Kidney tubule cell (primary cell): ENCODE measurements at regions not wholly inside any gene's neighbourhood (a gene's known extent, or its start where the extent isn't known, plus 50 kb on each side); places are given as distances from the start of the nearest gene placed in this dataset.
A peak's percentile ranks its signal among the peaks of the same experiment; 100 is the strongest.

Experiments used
- DNase-seq: peaks from one replicate; pipeline ENCODE4 v3.0.0-alpha.2; 2018; ENCODE audit warnings: low spot score

DNA sequence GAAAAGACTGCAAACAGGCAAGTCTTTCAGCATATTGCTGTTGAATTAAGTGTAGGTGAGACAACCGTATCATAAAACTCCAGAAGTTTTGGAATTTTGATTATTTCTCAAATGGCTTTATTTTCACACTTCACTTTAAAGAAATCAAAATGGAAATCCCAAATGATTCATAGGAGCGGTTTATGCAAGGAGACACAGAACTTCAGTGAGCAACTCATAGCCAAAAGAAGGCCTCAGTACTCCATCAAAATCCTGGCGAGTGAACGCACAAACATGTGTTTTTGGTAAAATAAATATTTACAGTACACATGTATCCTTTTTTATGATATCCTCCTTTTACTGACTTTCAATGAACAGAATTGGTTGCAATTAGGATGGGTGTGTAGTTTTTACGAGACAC lies 140.4 kb upstream of the APCDD1 start:
- no peak for DNase-seq

DNA sequence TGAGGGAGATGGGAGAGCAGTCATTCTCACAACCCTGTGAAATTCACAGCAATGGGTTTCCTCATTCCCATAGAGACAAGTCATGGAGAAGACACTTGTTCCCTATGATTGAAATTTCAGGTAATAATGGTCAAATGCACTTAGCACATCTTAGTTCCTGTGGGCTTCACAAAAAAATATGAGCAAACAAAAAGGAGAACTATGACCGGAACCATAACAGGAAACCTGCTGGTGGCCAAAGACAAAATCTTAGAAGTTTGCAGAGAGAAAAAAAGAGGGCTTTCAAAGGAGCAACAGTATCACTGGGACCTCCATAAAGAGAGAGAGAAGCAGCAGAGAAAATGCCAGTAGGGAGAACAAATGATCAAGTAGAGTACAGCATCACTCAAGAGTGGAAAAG lies 138.9 kb upstream of the APCDD1 start:
- no peak for DNase-seq

DNA sequence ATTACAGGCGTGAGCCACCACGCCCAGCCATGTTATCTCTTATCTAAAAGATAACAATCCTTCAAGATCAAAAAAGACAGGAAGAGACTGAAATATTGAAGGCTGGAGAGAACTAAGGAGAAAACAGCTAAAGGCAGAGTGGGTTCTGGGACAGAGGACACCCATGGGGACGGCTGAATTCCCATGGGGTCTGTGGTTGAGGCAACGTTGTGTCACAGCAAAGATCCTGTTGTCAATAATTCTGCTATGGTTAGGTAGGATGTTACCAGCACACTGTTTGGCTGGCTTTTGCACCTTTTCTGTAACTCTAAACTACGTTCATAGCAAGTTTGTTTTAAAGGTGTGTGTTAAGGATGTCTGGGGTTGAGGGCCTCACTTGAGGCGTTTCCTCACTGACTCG lies 137.7 kb upstream of the APCDD1 start:
- no peak for DNase-seq

DNA sequence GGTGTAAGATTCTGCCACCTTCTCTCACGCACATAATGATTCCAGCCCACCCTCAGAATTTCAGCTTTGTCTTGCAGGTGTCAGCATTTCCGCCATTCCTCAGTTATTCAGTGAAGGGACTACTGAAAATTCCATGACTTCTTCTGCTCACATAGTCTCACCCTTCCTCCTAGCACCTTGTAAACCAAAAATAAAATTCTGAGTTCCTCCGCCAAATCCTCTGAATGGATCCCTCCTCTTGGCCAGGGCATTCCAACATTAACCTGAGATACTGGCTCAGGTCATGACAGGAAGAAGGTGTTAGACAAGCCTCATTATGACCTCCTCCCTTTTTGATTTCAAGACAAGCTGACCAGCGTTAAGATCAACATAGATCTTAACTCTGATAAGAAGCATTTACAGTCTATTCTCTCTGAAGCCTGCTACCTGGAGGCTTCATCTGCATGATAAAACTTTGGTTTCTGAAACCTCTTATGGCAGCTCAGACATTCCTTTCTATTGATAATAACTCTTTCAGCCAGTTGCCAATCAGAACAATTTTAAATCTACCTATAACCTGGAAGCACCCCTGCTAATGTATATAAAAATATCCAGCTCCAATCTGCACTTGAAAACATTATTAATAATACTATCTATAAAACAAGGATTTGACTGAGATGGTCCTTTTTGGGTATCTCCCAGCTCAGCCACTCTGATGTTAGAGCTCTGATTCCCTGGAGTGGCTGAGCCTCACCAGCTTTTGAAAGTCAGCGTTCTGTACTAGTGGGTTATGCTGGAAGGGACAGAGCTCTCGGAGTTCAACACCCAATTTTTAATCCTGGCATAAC lies 136.4 kb upstream of the APCDD1 start:
- DNase-seq: no peak

DNA sequence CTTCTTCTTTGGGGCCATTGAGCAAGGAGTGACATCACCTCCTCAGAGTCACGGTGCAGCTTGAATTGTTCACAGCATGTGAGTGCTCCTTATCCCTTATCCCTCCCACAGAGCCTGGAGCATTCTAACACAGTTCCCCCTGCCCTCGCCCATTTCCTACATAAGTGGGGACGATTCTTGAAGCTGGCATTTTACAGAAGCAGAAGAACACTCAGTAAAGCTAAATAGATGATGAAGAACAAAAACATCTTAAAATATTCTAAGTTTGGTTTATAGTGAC lies 135.8 kb upstream of the APCDD1 start:
- DNase-seq: no peak

DNA sequence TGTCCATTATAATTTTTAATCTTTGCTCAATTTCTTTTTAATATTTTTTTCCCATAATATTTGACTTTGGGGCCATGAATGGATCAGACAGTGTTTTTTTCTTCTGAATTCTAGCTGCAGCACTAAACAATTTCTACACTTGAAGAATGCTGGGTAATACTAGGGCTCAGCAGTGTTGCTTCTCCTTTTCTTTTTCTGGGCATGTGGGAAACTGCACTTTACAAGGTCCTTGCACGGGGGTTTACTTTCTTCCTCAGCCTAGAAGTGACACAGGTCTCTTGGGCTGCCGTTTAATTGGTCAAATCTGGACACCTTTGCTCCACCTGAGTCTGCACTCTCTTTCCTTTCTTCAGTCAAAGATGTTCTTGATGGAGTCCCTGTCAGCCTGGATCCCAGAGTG lies 135.4 kb upstream of the APCDD1 start:
- DNase-seq: no peak

DNA sequence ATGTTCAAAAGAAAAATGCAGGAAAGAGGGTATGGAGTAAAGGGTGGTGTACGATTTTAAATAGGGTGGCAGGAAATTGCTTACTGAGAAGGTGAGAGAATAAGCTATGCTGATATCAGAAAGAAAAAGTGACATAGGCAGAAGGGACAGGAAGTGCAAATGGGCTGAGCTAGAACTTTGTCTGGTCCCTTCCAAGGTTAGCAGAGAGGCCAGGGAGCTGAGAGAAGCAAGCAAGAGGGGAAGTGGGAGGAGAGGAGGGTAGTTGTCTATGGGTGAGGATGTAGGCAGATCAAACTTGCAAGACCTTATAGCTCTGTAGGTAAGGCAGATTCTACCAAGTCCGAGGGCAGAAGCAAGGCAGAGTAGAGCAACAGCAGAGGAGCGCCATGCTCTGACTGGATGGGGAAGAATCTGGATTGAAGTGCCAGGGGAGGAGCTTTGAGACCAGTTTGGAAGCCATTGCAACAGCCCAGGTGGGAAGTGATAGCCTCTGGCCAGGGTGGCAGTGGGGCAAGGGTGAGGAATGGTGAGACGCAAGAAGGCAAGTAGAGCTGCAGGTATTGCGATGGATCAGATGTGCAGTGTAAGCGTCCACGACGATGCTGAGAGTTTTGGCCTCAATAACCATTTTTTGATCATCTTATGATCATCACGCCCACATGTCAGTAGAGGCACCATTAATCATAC lies 134.4 kb upstream of the APCDD1 start:
- no peak for DNase-seq

DNA sequence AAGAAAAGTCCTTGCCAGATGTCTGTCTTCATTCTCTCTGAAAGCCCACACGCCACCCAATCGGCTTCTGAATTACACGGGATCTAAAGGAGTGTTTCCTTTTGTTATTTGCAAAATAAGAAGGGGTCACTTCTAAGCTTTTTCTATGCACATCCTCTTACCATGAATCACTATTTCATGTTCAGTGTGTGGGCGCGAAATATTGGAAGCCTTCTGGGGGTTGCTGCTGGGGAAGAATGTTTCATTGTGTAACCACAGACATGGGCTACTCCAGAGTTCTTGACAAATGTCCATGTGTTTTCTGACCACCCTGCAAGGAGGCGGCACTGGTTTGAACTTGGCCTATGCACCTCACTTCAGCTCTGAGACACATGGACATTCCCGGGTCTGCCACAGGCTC lies 133.6 kb upstream of the APCDD1 start:
- DNase-seq: no peak

DNA sequence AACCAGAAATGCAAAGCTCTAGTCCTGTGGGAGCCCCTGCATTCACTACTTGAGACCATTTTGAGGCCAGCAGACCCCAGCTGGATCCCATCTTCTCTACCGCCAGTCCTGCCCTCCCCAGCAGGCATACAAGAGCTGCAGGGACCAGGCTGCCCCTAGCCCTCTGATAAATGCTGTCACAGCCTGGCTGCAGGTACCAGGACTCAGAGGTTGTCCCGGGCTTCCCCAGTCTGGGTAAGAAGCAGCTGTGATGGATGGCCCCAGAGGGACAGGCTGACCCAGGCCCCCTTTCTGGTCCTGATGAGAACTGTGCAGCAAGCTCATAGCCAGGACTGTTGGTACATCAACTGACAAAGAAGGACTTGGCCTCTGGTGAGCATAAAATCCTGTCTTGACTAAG lies 132.9 kb upstream of the APCDD1 start:
- no peak for DNase-seq

DNA sequence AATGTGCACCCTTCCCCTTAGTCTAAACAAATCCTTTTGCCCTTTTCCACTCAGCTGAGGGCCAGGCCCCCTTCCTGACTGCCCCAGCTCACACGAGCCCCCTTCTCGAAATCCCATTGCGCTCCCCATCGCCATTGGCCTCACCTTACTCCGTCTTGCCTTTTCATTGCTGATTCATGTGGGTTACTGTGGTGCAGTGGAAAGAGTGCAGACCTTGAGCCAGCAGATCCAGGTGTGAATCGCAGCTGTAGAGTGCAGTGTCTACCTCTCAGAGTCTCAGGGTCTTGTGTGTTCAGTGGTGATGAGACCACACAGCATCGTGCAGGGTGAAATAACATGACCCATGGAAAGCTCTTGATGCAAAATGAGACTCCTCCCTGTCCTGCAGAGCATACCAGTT lies 132.4 kb upstream of the APCDD1 start:
- no peak for DNase-seq

DNA sequence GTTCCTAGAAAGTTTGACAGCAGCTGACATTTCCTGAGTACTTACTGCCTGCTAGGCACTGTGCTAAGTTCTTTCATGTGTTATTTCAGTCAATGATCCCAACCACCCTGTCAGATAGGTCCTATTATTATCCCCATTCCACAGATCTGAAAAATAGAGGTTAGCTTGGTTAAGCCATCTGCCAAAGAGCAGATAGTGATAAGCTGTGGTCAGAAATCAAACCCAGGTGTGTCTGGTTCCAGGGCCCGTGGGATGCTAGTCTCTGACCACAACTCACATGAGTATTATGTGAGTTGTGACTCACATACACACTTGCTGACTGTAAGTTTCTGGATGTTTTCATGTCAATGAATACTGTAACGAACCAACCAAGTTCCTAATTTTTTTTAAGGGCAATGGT lies 132.0 kb upstream of the APCDD1 start:
- peak; percentile 15 for DNase-seq

DNA sequence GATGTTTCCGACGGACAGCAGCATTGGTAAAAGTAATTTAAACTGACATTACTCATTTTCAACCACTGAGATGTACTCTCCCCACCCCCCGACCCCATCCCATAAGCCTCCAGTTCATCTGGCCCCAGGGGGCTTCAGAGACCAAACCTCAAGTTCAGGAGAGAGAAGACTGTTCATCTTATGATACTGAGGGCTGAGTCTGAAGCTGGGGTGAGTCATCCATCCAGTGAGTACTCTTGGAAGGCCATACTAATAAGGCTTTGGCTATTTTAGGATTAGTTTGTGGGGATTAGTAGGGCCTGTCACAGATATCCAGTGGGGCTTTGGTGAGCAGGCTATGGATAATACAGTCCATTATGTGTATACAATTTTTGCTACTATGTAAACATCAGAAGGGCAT lies 125.3 kb upstream of the APCDD1 start:
- no peak for DNase-seq

DNA sequence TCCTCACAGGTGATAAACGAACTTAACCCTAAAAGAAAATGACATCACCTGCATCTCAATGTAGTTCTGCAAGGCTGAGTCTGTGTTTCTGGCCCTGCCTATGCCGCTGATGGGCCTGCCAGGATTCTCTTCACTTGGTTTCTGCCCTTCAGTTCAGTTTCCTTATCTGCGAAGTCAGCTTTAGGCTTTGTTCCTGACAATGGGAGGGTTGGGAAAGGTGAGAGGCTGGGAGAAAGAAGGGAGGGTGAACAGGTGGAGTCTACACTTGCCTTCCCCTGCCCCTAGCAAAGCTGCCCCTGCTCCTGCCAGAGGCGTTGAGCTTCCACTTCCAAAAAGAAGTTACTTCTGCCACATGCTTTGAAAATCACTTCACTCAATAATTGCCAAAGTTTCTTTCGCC lies 124.0 kb upstream of the APCDD1 start:
- no peak for DNase-seq

DNA sequence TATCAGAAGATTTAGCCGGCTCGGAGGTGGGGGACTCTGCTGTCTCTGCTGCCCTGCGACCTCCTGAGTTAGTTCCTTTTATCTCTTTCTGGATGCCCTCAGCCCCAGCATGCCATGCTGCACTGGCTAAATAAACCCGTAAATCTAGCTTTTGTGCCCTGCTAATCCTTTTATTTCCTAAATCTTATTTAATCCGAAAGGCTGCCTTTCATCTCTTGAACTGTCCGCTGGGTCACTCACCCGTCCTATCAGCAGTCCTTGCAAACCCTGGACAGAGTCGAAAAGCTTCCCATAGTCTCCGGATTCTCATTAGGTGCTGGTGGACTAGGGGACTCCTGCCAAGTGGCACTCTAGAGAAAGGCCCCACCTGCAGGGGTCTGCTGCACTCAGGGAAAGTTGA lies 122.0 kb upstream of the APCDD1 start:
- DNase-seq: no peak

DNA sequence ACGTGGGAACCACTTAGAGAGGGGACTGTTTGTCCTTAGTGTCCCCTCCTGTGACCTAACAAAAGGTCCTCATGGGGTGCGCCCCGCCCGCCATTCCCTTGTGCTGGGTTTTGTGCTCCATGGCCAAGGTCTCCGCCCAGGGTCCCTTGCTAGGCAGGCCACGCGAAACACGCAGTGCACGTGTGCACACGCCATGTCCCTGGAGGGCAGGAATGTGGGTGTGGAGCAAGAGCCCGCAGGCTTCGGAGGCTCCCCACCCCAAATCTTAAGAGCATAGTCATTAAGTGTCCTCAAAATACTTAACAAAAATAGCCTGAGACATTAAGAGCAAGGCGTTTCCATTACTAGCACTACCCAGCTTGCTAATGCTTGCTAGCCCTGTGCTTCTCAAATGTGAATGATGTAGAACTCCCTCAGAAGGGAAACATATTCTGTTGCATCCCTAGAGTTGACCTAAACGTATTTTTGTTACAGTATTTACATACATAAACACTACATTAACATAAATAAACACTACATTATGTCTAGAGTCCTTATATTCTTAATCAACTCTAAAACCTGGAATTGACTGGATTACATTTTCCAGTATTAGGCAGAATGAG lies 117.6 kb upstream of the APCDD1 start:
- no peak for DNase-seq

DNA sequence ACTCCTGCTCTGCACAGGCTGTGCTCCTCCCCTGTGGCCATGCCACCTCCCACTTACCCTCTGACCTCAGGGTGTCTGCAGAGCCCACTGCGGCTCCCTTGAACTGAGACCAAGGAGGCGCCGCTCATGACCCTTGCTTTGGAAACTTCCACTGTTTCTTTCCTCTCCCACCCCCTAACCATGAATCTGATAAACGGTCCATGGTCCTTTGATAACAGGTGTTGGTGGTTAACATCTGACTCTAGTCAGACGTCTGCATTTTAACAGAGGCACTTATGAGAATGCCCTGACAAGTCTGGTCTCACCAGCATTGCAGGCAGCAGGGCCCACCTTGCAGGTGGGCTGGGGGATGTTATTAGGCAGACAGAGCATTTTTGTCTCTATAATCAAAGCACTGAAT lies 113.6 kb upstream of the APCDD1 start:
- DNase-seq: no peak

DNA sequence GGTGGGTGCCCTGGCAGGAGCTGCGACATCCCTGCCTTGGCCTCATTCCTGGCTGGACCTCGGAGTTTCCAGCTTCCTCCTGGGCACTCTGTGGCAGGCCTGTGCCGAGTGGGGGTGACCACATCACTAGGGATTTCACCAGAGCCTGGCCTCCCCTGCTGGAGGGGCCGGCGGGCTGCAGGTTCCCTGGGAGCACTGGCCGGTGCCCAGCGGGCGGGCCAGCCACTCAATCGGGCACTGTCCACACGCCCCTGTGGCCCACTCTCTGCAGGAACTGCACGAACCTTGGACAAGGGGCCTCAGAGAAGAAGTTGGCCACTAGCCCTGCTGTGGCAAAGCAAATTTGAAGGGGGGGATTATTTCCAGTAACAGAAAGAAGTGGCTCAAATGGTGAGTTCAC lies 110.7 kb upstream of the APCDD1 start:
- no peak for DNase-seq

DNA sequence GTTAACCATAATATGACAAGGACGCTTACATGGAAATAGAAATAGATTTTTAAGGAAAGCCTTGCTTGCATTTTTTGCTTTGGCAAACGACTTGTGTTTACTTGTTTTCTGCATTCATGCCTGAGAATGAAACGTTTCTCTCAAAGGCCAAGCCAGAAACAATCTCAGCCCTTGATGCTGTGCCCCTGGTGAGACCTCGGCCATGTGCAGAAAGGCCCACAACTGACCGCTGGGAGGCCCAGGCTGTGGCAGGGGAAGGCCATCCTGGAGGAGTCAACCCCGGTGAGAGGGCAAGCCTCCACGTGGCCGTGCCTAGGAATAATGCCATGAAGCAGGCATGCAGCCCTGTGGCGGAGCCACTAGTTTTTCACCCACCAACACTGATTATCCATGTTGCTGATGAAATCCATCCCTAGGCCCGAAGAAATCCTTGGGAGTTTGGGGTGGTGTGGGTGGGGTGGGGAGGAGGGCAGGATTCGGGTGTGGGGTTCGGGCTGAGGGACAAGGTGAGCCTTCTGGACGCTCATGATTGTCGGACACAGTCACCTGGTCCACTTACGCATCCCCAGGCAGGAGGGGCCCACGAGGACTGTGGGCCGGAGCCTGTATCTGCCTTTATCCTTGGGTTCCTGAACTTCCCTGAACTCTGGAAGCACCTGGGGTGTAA lies 107.6 kb upstream of the APCDD1 start:
- DNase-seq: no peak

DNA sequence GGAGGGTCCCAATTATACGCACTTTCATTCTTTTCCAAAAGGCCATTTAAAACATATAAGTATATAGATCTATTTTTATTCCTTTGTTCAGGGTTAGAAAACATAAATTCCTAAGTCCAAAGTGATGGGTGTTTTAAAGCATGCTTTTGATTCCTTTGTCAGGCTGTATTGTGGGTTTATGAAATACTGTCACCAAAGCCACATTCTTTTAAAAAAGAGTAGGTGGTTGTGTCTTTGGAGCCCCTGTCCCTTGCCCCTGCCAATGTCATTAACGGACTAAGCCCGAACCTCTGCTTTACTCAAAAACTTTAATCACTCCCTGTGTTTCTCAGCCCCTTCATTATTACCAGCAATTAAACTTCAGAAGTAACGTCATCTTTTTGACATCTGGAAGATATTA lies 104.9 kb upstream of the APCDD1 start:
- DNase-seq: no peak

DNA sequence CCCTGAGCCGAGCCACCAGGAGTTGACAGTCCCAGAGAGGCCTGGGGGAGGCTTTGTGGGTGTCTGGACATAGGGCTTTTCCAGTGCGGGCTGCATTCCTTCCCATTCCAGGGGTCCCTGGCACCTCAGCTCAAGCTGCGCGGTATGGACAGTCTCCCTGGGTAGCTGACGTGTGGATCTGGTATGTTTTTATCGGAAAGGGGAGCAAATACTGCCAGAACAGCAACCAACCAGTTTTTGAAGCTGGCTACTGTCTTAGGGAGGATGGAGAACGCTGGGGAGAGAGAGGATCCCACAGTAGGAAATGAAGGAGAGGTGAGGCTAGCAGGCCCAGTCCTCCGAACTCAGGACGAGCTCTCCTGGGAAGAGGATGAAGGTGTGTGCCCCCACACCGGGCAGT lies 103.8 kb upstream of the APCDD1 start:
- DNase-seq: no peak

DNA sequence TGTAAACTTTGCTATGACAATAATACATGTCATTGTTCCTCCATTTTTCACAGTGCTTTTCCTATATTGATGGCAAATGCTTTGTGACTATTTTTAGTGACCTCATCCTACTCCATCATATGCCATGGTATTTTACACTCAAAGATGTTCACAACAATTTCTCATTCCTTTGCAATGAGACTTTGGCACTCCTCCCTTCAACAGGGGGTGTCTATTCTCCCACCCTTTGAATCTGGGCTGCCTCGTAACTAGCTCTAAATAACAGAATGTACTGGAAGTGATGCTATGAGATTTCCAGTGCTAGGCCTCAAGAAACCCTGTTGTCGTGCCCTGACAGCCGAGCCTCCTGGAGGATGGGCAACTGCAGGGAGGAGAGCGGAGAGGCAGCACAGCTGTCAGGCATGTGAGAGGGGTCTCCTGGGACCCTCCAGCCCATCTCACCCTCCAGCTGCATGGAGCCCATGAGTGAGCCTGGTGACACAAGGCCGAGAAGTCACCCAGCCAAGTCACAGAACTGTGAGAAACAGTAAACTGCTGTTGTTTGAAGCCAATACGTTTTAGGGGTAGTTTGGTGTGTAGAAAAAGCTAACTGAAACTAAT lies 103.1 kb upstream of the APCDD1 start:
- DNase-seq: no peak

DNA sequence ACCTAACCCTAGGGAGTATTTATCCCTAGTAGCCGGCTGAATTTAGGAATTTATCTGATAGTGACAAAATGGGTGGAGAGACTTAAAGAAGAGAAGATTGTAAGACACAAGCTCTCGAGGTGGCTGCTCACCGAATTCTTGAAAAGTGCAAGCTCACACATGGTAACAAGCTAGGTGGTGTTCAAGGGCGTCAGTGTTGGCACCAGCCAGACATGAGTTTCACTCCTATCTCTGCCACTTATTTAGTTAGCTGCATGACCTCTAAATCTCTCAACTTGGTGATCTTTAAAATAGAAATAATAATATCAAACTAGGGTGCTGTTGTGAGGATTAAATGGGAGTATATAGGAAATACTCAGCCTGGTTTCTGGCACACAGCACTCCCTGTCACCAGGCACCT lies 102.6 kb upstream of the APCDD1 start:
- DNase-seq: no peak

DNA sequence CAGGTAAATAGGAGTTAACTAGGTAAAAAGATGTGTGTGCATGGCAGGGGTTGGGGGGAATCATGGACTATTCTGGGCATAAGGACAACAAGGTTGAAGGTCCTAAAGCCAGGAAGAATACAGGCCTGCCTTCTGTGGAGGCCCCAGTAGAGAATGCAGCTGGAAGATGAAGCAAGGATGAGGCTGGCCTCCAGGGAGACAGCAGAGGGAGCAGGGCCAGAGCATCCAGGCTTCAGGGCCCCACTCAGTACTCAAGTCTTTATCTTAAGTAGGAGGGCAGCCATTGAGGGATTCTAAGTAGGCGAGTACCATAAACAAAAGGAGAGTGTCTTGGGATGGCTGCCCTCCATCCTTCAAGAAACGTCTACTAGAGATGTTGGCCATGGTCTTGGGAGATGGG lies 101.8 kb upstream of the APCDD1 start:
- DNase-seq: no peak
